ENCODE measurements at regions not wholly inside any gene's neighbourhood (a gene's known extent, or its start where the extent isn't known, plus 50 kb on each side); places are given as distances from the start of the nearest gene placed in this dataset.
"Not testable (repeated sequence)": the region's sequence is repeated elsewhere in the genome, so short reads cannot be mapped to it uniquely, and the experiment has no call there.

- H3K36me3 ChIP-seq (ENCODE audit: insufficient read depth, low read length) = no peaks in the 10 kb centered on the region
- no peak overlapping the region for H3K9ac ChIP-seq (ENCODE audit: low read depth, low read length)
- peaks cover 5% of the 10 kb centered on the region for H3K27me3 ChIP-seq (ENCODE audit: insufficient read depth, low read length, poor library complexity)
- no peaks in the 10 kb centered on the region for H4K20me1 ChIP-seq (ENCODE audit: insufficient read depth, low read length)
- H3K79me2 ChIP-seq (ENCODE audit: insufficient read depth, low read length) = no peaks in the 10 kb centered on the region
- no peak overlapping the region for H3K4me3 ChIP-seq (ENCODE audit: low read depth in 1 of 2, low read length in 2 of 2)
- no peak overlapping the region for H2AFZ ChIP-seq (ENCODE audit: low read depth, low read length)
- DNase-seq (no peak), ATAC-seq (ENCODE audit: insufficient read depth, low read depth) (no peak)
- TF ChIP-seq EZH2 (IDR thresholded peaks at IDR 0.05; ENCODE audit: borderline replicate concordance, low read depth, low read length, severe bottlenecking) (no peak), CTCF (IDR thresholded peaks at IDR 0.05; ENCODE audit: borderline replicate concordance, extremely low read depth, low read length, poor library complexity, severe bottlenecking) (no peak)
- no peaks in the 10 kb centered on the region for H3K4me1 ChIP-seq (ENCODE audit: insufficient read depth, low read length)
- H3K9me3 ChIP-seq (ENCODE audit: insufficient read depth, low read length, severe bottlenecking) = no peaks in the 10 kb centered on the region
- H3K4me2 ChIP-seq (ENCODE audit: insufficient read depth, low read length) = no peak overlapping the region
- H3K27ac ChIP-seq (ENCODE audit: low read length) = no peak overlapping the region
Measured at GRCh38 chr7:69246758-69247157, 351.5 kb upstream of the AUTS2 start.

GRCh38 chr7:69248382-69248828 is 349.9 kb upstream of the AUTS2 start:
- not testable (repeated sequence) for H3K4me3 ChIP-seq (ENCODE audit: low read depth in 1 of 2, low read length in 2 of 2); H4K20me1 ChIP-seq (ENCODE audit: insufficient read depth, low read length); H2AFZ ChIP-seq (ENCODE audit: low read depth, low read length)

DNA sequence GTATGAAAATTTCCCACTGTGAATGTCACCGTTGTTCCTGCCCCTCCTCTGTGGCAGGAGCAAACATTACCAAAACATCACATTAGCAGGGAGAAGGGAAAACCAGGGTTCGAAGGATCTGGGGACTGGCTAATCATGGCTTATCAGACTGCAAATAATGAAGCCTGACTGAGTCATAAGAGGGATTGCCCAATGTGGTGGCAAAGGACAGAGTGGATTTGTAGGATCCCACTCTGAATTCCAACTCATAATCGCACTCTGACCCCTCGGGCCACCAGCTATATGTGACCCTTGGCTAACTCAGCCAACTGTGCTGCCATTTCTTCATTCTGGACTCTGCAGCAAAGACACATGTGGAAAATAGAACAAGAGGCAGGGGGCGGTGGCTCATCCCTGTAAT is 347.3 kb upstream of the AUTS2 start:
- TF ChIP-seq CTCF (IDR thresholded peaks at IDR 0.05; ENCODE audit: borderline replicate concordance, extremely low read depth, low read length, poor library complexity, severe bottlenecking) (no peak), EZH2 (IDR thresholded peaks at IDR 0.05; ENCODE audit: borderline replicate concordance, low read depth, low read length, severe bottlenecking) (no peak)
- Histone ChIP-seq H2AFZ (ENCODE audit: low read depth, low read length) (no peak overlapping the region), H3K4me3 (ENCODE audit: low read depth in 1 of 2, low read length in 2 of 2) (no peak overlapping the region), H3K4me1 (ENCODE audit: insufficient read depth, low read length) (no peaks in the 10 kb centered on the region), H3K27me3 (ENCODE audit: insufficient read depth, low read length, poor library complexity) (no peaks in the 10 kb centered on the region), H3K36me3 (ENCODE audit: insufficient read depth, low read length) (no peaks in the 10 kb centered on the region), H3K4me2 (ENCODE audit: insufficient read depth, low read length) (no peak overlapping the region), H3K9me3 (ENCODE audit: insufficient read depth, low read length, severe bottlenecking) (no peaks in the 10 kb centered on the region), H3K27ac (ENCODE audit: low read length) (no peak overlapping the region), H4K20me1 (ENCODE audit: insufficient read depth, low read length) (no peaks in the 10 kb centered on the region), H3K9ac (ENCODE audit: low read depth, low read length) (no peak overlapping the region), H3K79me2 (ENCODE audit: insufficient read depth, low read length) (no peaks in the 10 kb centered on the region)
- DNase-seq = no peak
- ATAC-seq (ENCODE audit: insufficient read depth, low read depth) = no peak

More at GRCh38 chr7:69248382-69248828, 349.9 kb upstream of the AUTS2 start:
- not testable (repeated sequence) for H3K9ac ChIP-seq (ENCODE audit: low read depth, low read length); H3K4me2 ChIP-seq (ENCODE audit: insufficient read depth, low read length); H3K27me3 ChIP-seq (ENCODE audit: insufficient read depth, low read length, poor library complexity); H3K27ac ChIP-seq (ENCODE audit: low read length); H3K79me2 ChIP-seq (ENCODE audit: insufficient read depth, low read length); H3K36me3 ChIP-seq (ENCODE audit: insufficient read depth, low read length); H3K4me1 ChIP-seq (ENCODE audit: insufficient read depth, low read length); DNase-seq; ATAC-seq (ENCODE audit: insufficient read depth, low read depth); H3K9me3 ChIP-seq (ENCODE audit: insufficient read depth, low read length, severe bottlenecking)

DNA sequence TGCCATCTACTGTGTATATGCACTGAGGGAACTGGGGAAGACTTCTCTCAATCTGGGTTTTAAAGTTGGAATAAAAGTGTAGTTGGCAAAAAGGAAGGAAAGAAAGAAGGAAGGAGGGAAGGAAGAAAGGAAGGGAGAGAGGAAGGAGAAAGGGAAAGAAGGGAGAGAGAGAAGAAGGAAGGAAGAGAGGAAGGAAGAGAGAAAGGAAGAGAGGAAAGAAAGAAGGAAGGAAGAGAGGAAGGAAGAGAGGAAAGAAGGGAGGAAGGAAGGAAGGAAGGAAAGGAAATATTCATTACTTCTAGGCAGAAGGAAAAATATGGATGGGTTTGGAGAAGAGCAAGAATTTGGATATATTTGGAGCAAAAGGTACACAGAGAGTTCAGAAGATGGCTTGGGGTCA is 343.6 kb upstream of the AUTS2 start:
- DNase-seq (no peak), ATAC-seq (ENCODE audit: insufficient read depth, low read depth) (no peak)
- TF ChIP-seq CTCF (IDR thresholded peaks at IDR 0.05; ENCODE audit: borderline replicate concordance, extremely low read depth, low read length, poor library complexity, severe bottlenecking) = no peak
- TF ChIP-seq EZH2 (IDR thresholded peaks at IDR 0.05; ENCODE audit: borderline replicate concordance, low read depth, low read length, severe bottlenecking) = no peak
- Histone ChIP-seq H3K9me3 (ENCODE audit: insufficient read depth, low read length, severe bottlenecking) (no peaks in the 10 kb centered on the region), H3K4me3 (ENCODE audit: low read depth in 1 of 2, low read length in 2 of 2) (no peak overlapping the region), H3K4me2 (ENCODE audit: insufficient read depth, low read length) (no peak overlapping the region), H3K36me3 (ENCODE audit: insufficient read depth, low read length) (no peaks in the 10 kb centered on the region), H2AFZ (ENCODE audit: low read depth, low read length) (no peak overlapping the region), H4K20me1 (ENCODE audit: insufficient read depth, low read length) (no peaks in the 10 kb centered on the region), H3K27ac (ENCODE audit: low read length) (no peak overlapping the region), H3K4me1 (ENCODE audit: insufficient read depth, low read length) (no peaks in the 10 kb centered on the region), H3K27me3 (ENCODE audit: insufficient read depth, low read length, poor library complexity) (no peaks in the 10 kb centered on the region), H3K79me2 (ENCODE audit: insufficient read depth, low read length) (no peaks in the 10 kb centered on the region), H3K9ac (ENCODE audit: low read depth, low read length) (no peak overlapping the region)

Data from DND-41 (cell line).